Fibroblast of villous mesenchyme (primary cell): ENCODE measurements at regions not wholly inside any gene's neighbourhood (a gene's known extent, or its start where the extent isn't known, plus 50 kb on each side); places are given as distances from the start of the nearest gene placed in this dataset.

Experiments used
- DNase-seq: peaks from one replicate; pipeline ENCODE4 v3.0.0-alpha.2; 2010; ENCODE audit warnings: low read depth
- H3K4me3 ChIP-seq: 2 replicates; pipeline ENCODE4 v1.5.1; 2011; ENCODE audit warnings: low read depth, mild to moderate bottlenecking, low read length
- CTCF ChIP-seq: IDR thresholded peaks from 2 replicates; pipeline ENCODE4 v1.5.1; 2012; ENCODE audit warnings: low read depth, mild to moderate bottlenecking, low read length; ENCODE audit not compliant: insufficient read depth

- TF ChIP-seq CTCF: no peak
- H3K4me3 ChIP-seq: no peak overlapping the region
- DNase-seq: no peak
Observed at GRCh38 chr10:130340816-130341215, 204.6 kb downstream of the GLRX3 start.

- H3K4me3 ChIP-seq: no peak overlapping the region
- no peak for TF ChIP-seq CTCF
Observed at GRCh38 chr10:130341356-130341755, 205.2 kb downstream of the GLRX3 start.

GRCh38 chr10:130345728-130346127, 209.5 kb downstream of the GLRX3 start:
- no peak for TF ChIP-seq CTCF
- no peak overlapping the region for H3K4me3 ChIP-seq
- no peak for DNase-seq

More at GRCh38 chr10:130341356-130341755, 205.2 kb downstream of the GLRX3 start:
- no peak for DNase-seq

- H3K4me3 ChIP-seq: no peak overlapping the region
- TF ChIP-seq CTCF: no peak
- no peak for DNase-seq
Observed at GRCh38 chr10:130350996-130351395, 214.8 kb downstream of the GLRX3 start.

- no peak for DNase-seq
- TF ChIP-seq CTCF: no peak
- H3K4me3 ChIP-seq: no peak overlapping the region
Observed at GRCh38 chr10:130351466-130352290, 215.5 kb downstream of the GLRX3 start.

GRCh38 chr10:130352291-130352645, 216.1 kb downstream of the GLRX3 start:
- TF ChIP-seq CTCF: no peak
- no peak overlapping the region for H3K4me3 ChIP-seq

More at GRCh38 chr10:130352291-130352645, 216.1 kb downstream of the GLRX3 start:
- no peak for DNase-seq
